ENCODE measurements at regions not wholly inside any gene's neighbourhood (a gene's known extent, or its start where the extent isn't known, plus 50 kb on each side); places are given as distances from the start of the nearest gene placed in this dataset.

GRCh38 chr3:67171841-67172240 is 173.7 kb downstream of the KBTBD8 start:
- TF ChIP-seq TAF1 (IDR thresholded peaks at IDR 0.05; ENCODE audit: borderline replicate concordance, insufficient read depth, low read length) (no peak), FOXP2 (optimal IDR thresholded peaks at IDR 0.05; ENCODE audit: borderline replicate concordance, extremely low read depth, extremely low read length, insufficient read depth) (no peak), REST (IDR thresholded peaks at IDR 0.05; ENCODE audit: insufficient read depth in 1 of 2, low read depth in 2 of 2, low read length in 2 of 2) (no peak), SIN3A (IDR thresholded peaks at IDR 0.05; ENCODE audit: borderline replicate concordance, insufficient read depth, low read length) (no peak), POLR2AphosphoS5 (IDR thresholded peaks at IDR 0.05; ENCODE audit: low read depth, low read length) (no peak)

DNA sequence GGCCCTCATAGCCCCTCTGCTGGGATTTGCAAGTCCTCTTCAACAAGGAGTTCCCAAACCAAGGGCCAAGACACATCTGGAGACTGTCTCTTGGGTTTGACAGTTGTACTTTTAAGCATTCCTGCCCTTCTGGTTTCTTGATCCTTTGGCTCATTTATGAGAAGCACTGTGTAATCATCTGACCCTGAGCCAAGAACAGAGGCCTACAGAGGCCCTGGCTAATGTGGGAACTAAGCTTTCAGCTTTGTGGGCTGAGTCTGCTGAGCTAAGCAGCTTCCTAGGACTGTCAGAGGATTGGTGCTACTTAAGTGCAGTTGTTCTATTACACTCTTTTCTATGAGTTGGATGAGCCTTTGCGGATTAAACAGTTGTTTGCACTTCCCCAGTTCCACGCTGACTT is 178.3 kb downstream of the KBTBD8 start:
- no peak for TF ChIP-seq TAF1 (IDR thresholded peaks at IDR 0.05; ENCODE audit: borderline replicate concordance, insufficient read depth, low read length)
- TF ChIP-seq SIN3A (IDR thresholded peaks at IDR 0.05; ENCODE audit: borderline replicate concordance, insufficient read depth, low read length) = no peak
- TF ChIP-seq FOXP2 (optimal IDR thresholded peaks at IDR 0.05; ENCODE audit: borderline replicate concordance, extremely low read depth, extremely low read length, insufficient read depth) = no peak
- TF ChIP-seq REST (IDR thresholded peaks at IDR 0.05; ENCODE audit: insufficient read depth in 1 of 2, low read depth in 2 of 2, low read length in 2 of 2) = no peak

DNA sequence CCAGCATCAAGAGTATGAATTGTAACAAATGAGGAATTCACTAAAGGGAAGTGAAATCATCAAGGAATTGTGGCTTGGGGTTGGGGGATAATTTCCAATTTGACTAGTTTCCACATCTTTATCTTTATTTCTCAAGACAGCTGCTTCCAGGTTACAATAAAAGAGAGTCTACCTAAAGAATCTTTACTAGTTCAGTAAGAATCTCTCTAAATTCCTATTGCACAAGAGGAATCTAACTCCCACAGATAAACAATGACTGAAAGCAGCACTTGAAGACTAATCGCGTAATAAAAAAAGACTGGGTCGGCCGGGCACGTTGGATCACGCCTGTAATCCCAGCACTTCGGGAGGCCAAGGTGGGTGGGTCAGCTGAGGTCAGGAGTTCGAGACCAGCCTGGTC is 194.4 kb downstream of the KBTBD8 start:
- TF ChIP-seq POLR2AphosphoS5 (IDR thresholded peaks at IDR 0.05; ENCODE audit: low read depth, low read length) (no peak), TAF1 (IDR thresholded peaks at IDR 0.05; ENCODE audit: borderline replicate concordance, insufficient read depth, low read length) (no peak), REST (IDR thresholded peaks at IDR 0.05; ENCODE audit: insufficient read depth in 1 of 2, low read depth in 2 of 2, low read length in 2 of 2) (no peak), FOXP2 (optimal IDR thresholded peaks at IDR 0.05; ENCODE audit: borderline replicate concordance, extremely low read depth, extremely low read length, insufficient read depth) (no peak), SIN3A (IDR thresholded peaks at IDR 0.05; ENCODE audit: borderline replicate concordance, insufficient read depth, low read length) (no peak)

GRCh38 chr3:67196677-67197076 is 198.6 kb downstream of the KBTBD8 start:
- TF ChIP-seq TAF1 (IDR thresholded peaks at IDR 0.05; ENCODE audit: borderline replicate concordance, insufficient read depth, low read length) = no peak
- no peak for TF ChIP-seq SIN3A (IDR thresholded peaks at IDR 0.05; ENCODE audit: borderline replicate concordance, insufficient read depth, low read length)
- TF ChIP-seq FOXP2 (optimal IDR thresholded peaks at IDR 0.05; ENCODE audit: borderline replicate concordance, extremely low read depth, extremely low read length, insufficient read depth) = no peak
- no peak for TF ChIP-seq POLR2AphosphoS5 (IDR thresholded peaks at IDR 0.05; ENCODE audit: low read depth, low read length)
- TF ChIP-seq REST (IDR thresholded peaks at IDR 0.05; ENCODE audit: insufficient read depth in 1 of 2, low read depth in 2 of 2, low read length in 2 of 2) = no peak

DNA sequence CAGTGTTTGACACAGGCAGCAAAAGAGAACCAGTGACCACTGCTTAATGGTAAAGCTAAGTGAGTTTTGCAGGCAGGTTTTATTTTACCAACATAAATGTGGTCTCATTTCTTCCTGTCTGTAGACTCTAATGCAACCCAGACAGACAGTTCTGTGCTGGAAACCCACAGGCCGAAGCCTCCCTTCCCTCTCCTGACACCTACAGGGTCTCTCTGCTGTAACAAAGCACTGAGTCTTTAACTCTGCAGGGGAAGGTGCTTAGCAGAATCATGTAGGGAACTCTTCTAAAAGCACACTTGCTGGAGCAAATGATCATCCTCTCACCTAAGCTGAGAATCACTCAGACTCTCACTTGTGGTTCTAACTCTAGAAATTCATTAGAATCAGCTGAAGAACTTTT is 200.3 kb downstream of the KBTBD8 start:
- TF ChIP-seq FOXP2 (optimal IDR thresholded peaks at IDR 0.05; ENCODE audit: borderline replicate concordance, extremely low read depth, extremely low read length, insufficient read depth) (no peak), POLR2AphosphoS5 (IDR thresholded peaks at IDR 0.05; ENCODE audit: low read depth, low read length) (no peak), TAF1 (IDR thresholded peaks at IDR 0.05; ENCODE audit: borderline replicate concordance, insufficient read depth, low read length) (no peak), REST (IDR thresholded peaks at IDR 0.05; ENCODE audit: insufficient read depth in 1 of 2, low read depth in 2 of 2, low read length in 2 of 2) (no peak), SIN3A (IDR thresholded peaks at IDR 0.05; ENCODE audit: borderline replicate concordance, insufficient read depth, low read length) (no peak)
